ENCODE measurements at regions not wholly inside any gene's neighbourhood (a gene's known extent, or its start where the extent isn't known, plus 50 kb on each side); places are given as distances from the start of the nearest gene placed in this dataset.

- Histone ChIP-seq H3K9me2 (replicated peaks; ENCODE audit: control insufficient read depth, low read length) (no peaks in the 10 kb centered on the region), H3K4me3 (ENCODE audit: low read length) (no peak overlapping the region), H3K36me3 (ENCODE audit: control insufficient read depth, low read length) (no peaks in the 10 kb centered on the region), H3F3A (ENCODE audit: control insufficient read depth, insufficient read depth) (no peaks in the 10 kb centered on the region), H3K4me2 (ENCODE audit: low read length) (no peak overlapping the region), H3K9me3 (ENCODE audit: control insufficient read depth, insufficient read depth, low read length) (no peaks in the 10 kb centered on the region), H3K27me3 (ENCODE audit: control insufficient read depth, low read length) (no peaks in the 10 kb centered on the region), H3K27ac (ENCODE audit: low read depth, low read length) (no peak overlapping the region), H3K79me2 (ENCODE audit: control insufficient read depth, low read length) (no peaks in the 10 kb centered on the region), H3K4me1 (ENCODE audit: control insufficient read depth, low read length) (no peaks in the 10 kb centered on the region), H4K20me1 (ENCODE audit: control insufficient read depth, insufficient read depth, low read depth, low read length) (no peaks in the 10 kb centered on the region)
- no peak for TF ChIP-seq CTCF (IDR thresholded peaks at IDR 0.05; ENCODE audit: low read depth, low read length, poor library complexity, severe bottlenecking)
- TF ChIP-seq EZH2phosphoT487 (IDR thresholded peaks at IDR 0.05; ENCODE audit: borderline replicate concordance, low read length) = no peak
Observed at GRCh38 chr2:129436809-129437208, 542.7 kb upstream of the RAB6C start.

GRCh38 chr2:129437725-129438124 lies 541.7 kb upstream of the RAB6C start:
- TF ChIP-seq EZH2phosphoT487 (IDR thresholded peaks at IDR 0.05; ENCODE audit: borderline replicate concordance, low read length) = no peak
- no peak for TF ChIP-seq CTCF (IDR thresholded peaks at IDR 0.05; ENCODE audit: low read depth, low read length, poor library complexity, severe bottlenecking)
- no peaks in the 10 kb centered on the region for H3K79me2 ChIP-seq (ENCODE audit: control insufficient read depth, low read length)

GRCh38 chr2:129438501-129439057 lies 540.9 kb upstream of the RAB6C start:
- no peak overlapping the region for H3K4me2 ChIP-seq (ENCODE audit: low read length)
- TF ChIP-seq EZH2phosphoT487 (IDR thresholded peaks at IDR 0.05; ENCODE audit: borderline replicate concordance, low read length) = no peak
- TF ChIP-seq CTCF (IDR thresholded peaks at IDR 0.05; ENCODE audit: low read depth, low read length, poor library complexity, severe bottlenecking) = no peak

More at GRCh38 chr2:129437725-129438124, 541.7 kb upstream of the RAB6C start:
- H3F3A ChIP-seq (ENCODE audit: control insufficient read depth, insufficient read depth) = no peaks in the 10 kb centered on the region
- H3K4me1 ChIP-seq (ENCODE audit: control insufficient read depth, low read length) = peaks cover 2% of the 10 kb centered on the region; the same call in 1 of the 2 replicates
- no peaks in the 10 kb centered on the region for H4K20me1 ChIP-seq (ENCODE audit: control insufficient read depth, insufficient read depth, low read depth, low read length)
- no peaks in the 10 kb centered on the region for H3K9me3 ChIP-seq (ENCODE audit: control insufficient read depth, insufficient read depth, low read length)
- no peak overlapping the region for H3K4me3 ChIP-seq (ENCODE audit: low read length)
- H3K9me2 ChIP-seq (replicated peaks; ENCODE audit: control insufficient read depth, low read length) = no peaks in the 10 kb centered on the region
- H3K27me3 ChIP-seq (ENCODE audit: control insufficient read depth, low read length) = no peaks in the 10 kb centered on the region
- H3K36me3 ChIP-seq (ENCODE audit: control insufficient read depth, low read length) = no peaks in the 10 kb centered on the region
- no peak overlapping the region for H3K27ac ChIP-seq (ENCODE audit: low read depth, low read length)
- no peak overlapping the region for H3K4me2 ChIP-seq (ENCODE audit: low read length)

More at GRCh38 chr2:129438501-129439057, 540.9 kb upstream of the RAB6C start:
- no peak overlapping the region for H3K4me3 ChIP-seq (ENCODE audit: low read length)
- H3K27me3 ChIP-seq (ENCODE audit: control insufficient read depth, low read length) = no peaks in the 10 kb centered on the region
- no peaks in the 10 kb centered on the region for H3K9me3 ChIP-seq (ENCODE audit: control insufficient read depth, insufficient read depth, low read length)
- no peaks in the 10 kb centered on the region for H3K79me2 ChIP-seq (ENCODE audit: control insufficient read depth, low read length)
- no peaks in the 10 kb centered on the region for H4K20me1 ChIP-seq (ENCODE audit: control insufficient read depth, insufficient read depth, low read depth, low read length)
- peaks cover 3% of the 10 kb centered on the region; the same call in 1 of the 2 replicates for H3K4me1 ChIP-seq (ENCODE audit: control insufficient read depth, low read length)
- H3K36me3 ChIP-seq (ENCODE audit: control insufficient read depth, low read length) = no peaks in the 10 kb centered on the region
- H3K27ac ChIP-seq (ENCODE audit: low read depth, low read length) = no peak overlapping the region
- H3K9me2 ChIP-seq (replicated peaks; ENCODE audit: control insufficient read depth, low read length) = no peaks in the 10 kb centered on the region
- H3F3A ChIP-seq (ENCODE audit: control insufficient read depth, insufficient read depth) = no peaks in the 10 kb centered on the region

Data from DOHH2 (cell line).